Endothelial cell of umbilical vein (primary cell): ENCODE measurements at regions not wholly inside any gene's neighbourhood (a gene's known extent, or its start where the extent isn't known, plus 50 kb on each side); places are given as distances from the start of the nearest gene placed in this dataset.

Experiments
- BruUV-seq: library from RNA; stranded (reverse); fragments of 400-500 nt; replicated peaks from 2 replicates; lab custom pipeline; 2021; lab: Mats Ljungman, UMichigan
- CTCF ChIA-PET: fragments of 300-600, 350-600 bp; sonication (Branson Sonifier 250); formaldehyde crosslinking; loops from one replicate; lab custom pipeline; 2021; ENCODE audit warnings: antibody characterized with exemption, inconsistent platforms; lab: Charles Lee
- POLR2A ChIA-PET: fragments of 300-600, 350-600 bp; sonication (Branson Sonifier 250); formaldehyde crosslinking; loops from one replicate; lab custom pipeline; 2021; ENCODE audit warnings: antibody characterized with exemption, inconsistent platforms; lab: Charles Lee
- DNase-seq: peaks from one replicate; pipeline ENCODE4 v3.0.0-alpha.2; 2011; ENCODE audit warnings: low read depth, low spot score
- FAIRE-seq: peaks from 2 replicates; lab custom pipeline; 2011; peaks lifted over from hg19 to GRCh38; lab: Jason Lieb, UNC
- H2AFZ ChIP-seq: 2 replicates; pipeline ENCODE4 v1.6.0; 2012; ENCODE audit warnings: low read depth, low read length, control low read depth, inconsistent platforms
- H3K27ac ChIP-seq: 2 replicates; pipeline ENCODE4 v1.5.1; 2011; ENCODE audit warnings: low read depth, mild to moderate bottlenecking, control low read depth, low read length, moderate library complexity; ENCODE audit not compliant: insufficient read depth
- H3K27me3 ChIP-seq, 2 experiments: 2 replicates each; pipeline versions ENCODE4 v1.6.0 to v1.6.1; 2011; ENCODE audit warnings: low read length in 2 of 2, mixed read lengths in 1 of 2; ENCODE audit not compliant: control insufficient read depth in 2 of 2, insufficient read depth in 2 of 2
- H3K36me3 ChIP-seq, 2 experiments: 2 replicates in 1 of 2; 3 replicates in 1 of 2; pipeline ENCODE4 v1.5.1; 2011; ENCODE audit warnings: low read length in 2 of 2, mild to moderate bottlenecking in 1 of 2, moderate library complexity in 1 of 2; ENCODE audit not compliant: control insufficient read depth in 2 of 2, insufficient read depth in 2 of 2; ENCODE audit errors: extremely low read depth in 1 of 2
- H3K4me1 ChIP-seq: 3 replicates; pipeline ENCODE4 v1.5.1; 2011; ENCODE audit warnings: mild to moderate bottlenecking, low read length; ENCODE audit not compliant: control insufficient read depth, insufficient read depth; ENCODE audit errors: extremely low read depth
- H3K4me2 ChIP-seq: 2 replicates; pipeline ENCODE4 v1.6.1; 2011; ENCODE audit warnings: low read length, control low read depth, mixed read lengths; ENCODE audit not compliant: insufficient read depth
- H3K4me3 ChIP-seq, 3 experiments: fragments of 200-600 bp in 1 of 3; sonication (generic), shearing (Covaris generic) in 1 of 3; replicated peaks in 1 of 3; 2 replicates each; pipeline ENCODE4 v1.5.1; 2011 to 2016; ENCODE audit warnings: control low read depth in 3 of 3, low read length in 3 of 3, mild to moderate bottlenecking in 2 of 3, inconsistent platforms in 1 of 3, low read depth in 1 of 3, moderate library complexity in 1 of 3; ENCODE audit not compliant: insufficient read depth in 1 of 3
- H3K79me2 ChIP-seq: 2 replicates; pipeline ENCODE4 v1.6.0; 2012; ENCODE audit warnings: low read length, inconsistent platforms; ENCODE audit not compliant: control insufficient read depth, insufficient read depth
- H3K9ac ChIP-seq: replicated peaks from 2 replicates; pipeline ENCODE3; 2011; ENCODE audit warnings: low read length, control low read depth; ENCODE audit not compliant: insufficient read depth; ENCODE audit errors: extremely low read depth
- H3K9me1 ChIP-seq: replicated peaks from 3 replicates; pipeline ENCODE4 v1.6.0; 2011; ENCODE audit warnings: mild to moderate bottlenecking, low read length; ENCODE audit not compliant: control insufficient read depth, insufficient read depth; ENCODE audit errors: extremely low read depth
- H3K9me3 ChIP-seq: replicated peaks from 2 replicates; pipeline ENCODE4 v1.5.1; 2012; ENCODE audit warnings: low read length, inconsistent platforms; ENCODE audit not compliant: control insufficient read depth, insufficient read depth
- H4K20me1 ChIP-seq: replicated peaks from 2 replicates; pipeline ENCODE3; 2011; ENCODE audit warnings: mild to moderate bottlenecking, low read length; ENCODE audit not compliant: control insufficient read depth, insufficient read depth; ENCODE audit errors: extremely low read depth
- CTCF ChIP-seq, 2 donors: IDR thresholded peaks; 1 replicate in 1 of 2; 2 replicates in 1 of 2; pipeline ENCODE4 v1.5.1; 2011; ENCODE audit warnings: low read length in 2 of 2, mild to moderate bottlenecking in 2 of 2, moderate library complexity in 2 of 2, control low read depth in 1 of 2, inconsistent platforms in 1 of 2, low read depth in 1 of 2; ENCODE audit not compliant: insufficient read depth in 1 of 2; ENCODE audit errors: extremely low read depth in 1 of 2
- EZH2 ChIP-seq: IDR thresholded peaks from 2 replicates; pipeline ENCODE4 v1.6.1; 2012; ENCODE audit warnings: borderline replicate concordance, low read depth, mild to moderate bottlenecking, moderate library complexity, low read length, inconsistent platforms; ENCODE audit not compliant: severe bottlenecking
- FOS ChIP-seq: IDR thresholded peaks from 2 replicates; pipeline ENCODE4 v1.6.1; 2011; ENCODE audit warnings: mild to moderate bottlenecking, low read length, moderate library complexity, borderline replicate concordance; ENCODE audit not compliant: insufficient read depth
- GATA2 ChIP-seq: IDR thresholded peaks from 2 replicates; pipeline ENCODE4 v1.7.0; 2011; ENCODE audit warnings: low read depth, mild to moderate bottlenecking, moderate library complexity, mixed read lengths, low read length; ENCODE audit not compliant: insufficient read length, insufficient read depth
- JUN ChIP-seq: IDR thresholded peaks from 2 replicates; pipeline ENCODE4 v1.6.1; 2011; ENCODE audit warnings: borderline replicate concordance, low read depth; ENCODE audit not compliant: insufficient read length, insufficient read depth
- MAX ChIP-seq: IDR thresholded peaks from 2 replicates; pipeline ENCODE4 v1.6.1; 2011; ENCODE audit not compliant: insufficient read depth, insufficient read length
- MYC ChIP-seq: IDR thresholded peaks from one replicate; pipeline ENCODE4 v1.6.1; 2011; ENCODE audit warnings: mild to moderate bottlenecking, low read depth, low read length
- POLR2A ChIP-seq: IDR thresholded peaks from 2 replicates; pipeline ENCODE4 v1.6.1; 2012; ENCODE audit warnings: low read depth, mild to moderate bottlenecking, control low read depth, low read length
- POLR2AphosphoS5 ChIP-seq: IDR thresholded peaks from 2 replicates; pipeline ENCODE4 v1.6.1; 2012; ENCODE audit warnings: low read depth, mild to moderate bottlenecking, control low read depth, low read length, moderate library complexity; ENCODE audit not compliant: insufficient read depth
- dilution Hi-C: fragments of 300-500 bp; cut with MboI; formaldehyde crosslinking; loops from one replicate; pipeline ENCODE4 v1.15.0; 2019; ENCODE audit warnings: low sequenced_read_pairs; ENCODE audit not compliant: extremely low pct_ligation_motif_present
- intact Hi-C: fragments of 100-400 bp; cut with micrococcal nuclease; formaldehyde crosslinking; loops from one replicate; pipeline ENCODE4 v1.10.0; 2022

GRCh38 chr9:86812616-86813015 is 134.7 kb downstream of the GAS1 start:
- Histone ChIP-seq H3K9me3 (peaks cover 6% of the 10 kb centered on the region), H3K27ac (no peak overlapping the region), H3K4me2 (no peak overlapping the region), H3K36me3 (no peaks in the 10 kb centered on the region), H4K20me1 (no peaks in the 10 kb centered on the region), H3K4me3 (no peak overlapping the region), H3K9me1 (no peaks in the 10 kb centered on the region), H3K79me2 (no peaks in the 10 kb centered on the region), H2AFZ (no peak overlapping the region), H3K9ac (no peak overlapping the region), H3K4me1 (no peaks in the 10 kb centered on the region), H3K27me3 (no peaks in the 10 kb centered on the region)
- DNase-seq (no peak), FAIRE-seq (no peak)
- dilution Hi-C loops = no loop called here
- ChIA-PET POLR2A (no interaction called here), CTCF (no interaction called here)
- TF ChIP-seq POLR2A (no peak), EZH2 (no peak), CTCF (IDR thresholded peaks at IDR 0.05; ENCODE audit: extremely low read depth in 1 of 2, insufficient read depth in 1 of 2, low read depth in 1 of 2, low read length in 2 of 2) (no peak), MAX (no peak), FOS (no peak), JUN (no peak), MYC (no peak), POLR2AphosphoS5 (no peak), GATA2 (no peak)
- no TSS peak for BruUV-seq
- intact Hi-C loops = no loop called here
